22Rv1 (cell line): ENCODE measurements at regions not wholly inside any gene's neighbourhood (a gene's known extent, or its start where the extent isn't known, plus 50 kb on each side); places are given as distances from the start of the nearest gene placed in this dataset.

Experiments used
- CTCF ChIP-seq: fragments of 450-650 bp; IDR thresholded peaks from 2 replicates; pipeline ENCODE4 v1.5.1; 2017; ENCODE audit warnings: mild to moderate bottlenecking
- ZFX ChIP-seq: fragments of 450-650 bp; IDR thresholded peaks from 2 replicates; pipeline ENCODE4 v1.6.1; 2017; ENCODE audit warnings: antibody characterized with exemption, borderline replicate concordance

GRCh38 chr3:118126751-118127150 is 907.9 kb downstream of the IGSF11 start:
- TF ChIP-seq CTCF (no peak), ZFX (no peak)
